ENCODE measurements at regions not wholly inside any gene's neighbourhood (a gene's known extent, or its start where the extent isn't known, plus 50 kb on each side); places are given as distances from the start of the nearest gene placed in this dataset.
"Not testable (repeated sequence)": the region's sequence is repeated elsewhere in the genome, so short reads cannot be mapped to it uniquely, and the experiment has no call there.

DNA sequence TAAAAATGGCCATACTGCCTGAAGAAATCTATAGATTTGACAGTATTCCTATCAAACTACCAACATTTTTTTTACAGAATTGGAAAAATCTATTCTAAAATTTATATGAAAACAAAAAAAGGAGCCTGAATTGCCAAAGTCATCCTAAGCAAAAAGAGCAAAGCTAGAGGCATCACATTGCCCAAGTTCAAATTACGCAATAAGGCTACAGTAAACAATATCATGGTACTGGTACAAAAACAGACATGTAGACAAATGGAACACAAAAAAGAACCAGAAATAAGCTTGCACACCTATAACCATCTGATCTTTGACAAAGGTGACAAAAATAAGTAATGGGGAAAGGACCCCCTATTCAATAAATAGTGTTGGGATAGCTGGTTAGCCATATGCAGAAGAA is 50.2 kb upstream of the THSD7B start:
- DNase-seq (no peak), ATAC-seq (ENCODE audit: low read depth in 2 of 2) (no peak)
- Mint-ChIP-seq H3K36me3 (no peaks in the 10 kb centered on the region), H3K27ac (no peak overlapping the region), H3K27me3 (peaks cover 0 to 12% (median 4%) of the 10 kb centered on the region in 3 donors), H3K9me3 (peaks cover 0 to 16% (median 4%) of the 10 kb centered on the region in 7 donors), H3K4me1 (no peaks in the 10 kb centered on the region), H3K4me3 (no peak overlapping the region)

DNA sequence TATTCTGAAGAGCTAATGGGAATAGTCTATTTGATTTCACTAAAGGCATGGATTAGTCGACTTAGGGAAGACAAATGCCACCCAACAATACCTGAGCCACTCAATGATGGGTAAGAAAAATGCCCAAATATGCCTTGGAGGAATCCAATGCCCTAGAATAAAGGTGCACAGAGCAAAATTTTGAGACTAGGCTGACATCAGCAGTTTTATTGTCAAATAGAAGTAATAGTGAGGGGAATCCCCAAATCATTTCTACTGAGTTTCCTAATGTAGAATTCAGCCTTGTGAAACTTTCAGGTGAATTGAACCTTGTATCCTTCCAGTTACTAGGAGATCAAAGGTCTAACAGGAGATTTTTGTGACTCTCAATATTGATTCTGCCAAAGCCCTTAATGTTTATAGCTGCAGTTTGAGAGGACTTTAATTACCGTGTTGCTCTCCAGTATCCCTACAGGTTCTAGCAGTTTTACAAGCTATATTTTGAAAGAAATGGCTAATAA is 50.8 kb upstream of the THSD7B start:
- ATAC-seq (ENCODE audit: low read depth in 2 of 2): no peak
- Mint-ChIP-seq H3K27ac (no peak overlapping the region), H3K4me1 (no peaks in the 10 kb centered on the region), H3K4me3 (no peak overlapping the region), H3K9me3 (peaks cover 0 to 16% (median 4%) of the 10 kb centered on the region in 7 donors), H3K27me3 (peaks cover 0 to 12% (median 4%) of the 10 kb centered on the region in 3 donors), H3K36me3 (no peaks in the 10 kb centered on the region)
- DNase-seq: no peak

DNA sequence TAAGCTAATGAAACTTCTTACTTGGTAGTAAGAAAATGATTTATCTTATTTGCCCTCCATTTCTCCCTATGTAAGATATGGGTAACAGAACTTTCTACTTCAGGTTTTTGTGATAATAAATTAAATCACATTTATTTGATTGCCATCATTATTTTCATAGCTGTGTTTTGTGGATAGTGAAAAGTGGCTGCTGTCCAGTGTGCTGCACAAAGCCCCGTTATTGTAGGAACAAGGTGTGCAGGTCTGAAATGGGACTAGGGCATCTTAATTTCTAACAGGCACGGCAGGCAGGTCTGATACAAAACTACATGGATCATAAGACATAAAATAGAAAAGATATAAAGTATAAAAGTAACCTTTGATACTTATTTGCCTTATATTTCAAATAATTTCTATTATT is 51.6 kb upstream of the THSD7B start:
- no peak overlapping the region for H3K27ac Mint-ChIP-seq
- H3K9me3 Mint-ChIP-seq: peaks cover 0 to 16% (median 4%) of the 10 kb centered on the region in 7 donors
- no peaks in the 10 kb centered on the region for H3K4me1 Mint-ChIP-seq
- no peaks in the 10 kb centered on the region for H3K36me3 Mint-ChIP-seq
- H3K4me3 Mint-ChIP-seq: no peak overlapping the region
- no peak for ATAC-seq (ENCODE audit: low read depth in 2 of 2)
- DNase-seq: no peak
- H3K27me3 Mint-ChIP-seq: peaks cover 0 to 12% (median 4%) of the 10 kb centered on the region in 3 donors

DNA sequence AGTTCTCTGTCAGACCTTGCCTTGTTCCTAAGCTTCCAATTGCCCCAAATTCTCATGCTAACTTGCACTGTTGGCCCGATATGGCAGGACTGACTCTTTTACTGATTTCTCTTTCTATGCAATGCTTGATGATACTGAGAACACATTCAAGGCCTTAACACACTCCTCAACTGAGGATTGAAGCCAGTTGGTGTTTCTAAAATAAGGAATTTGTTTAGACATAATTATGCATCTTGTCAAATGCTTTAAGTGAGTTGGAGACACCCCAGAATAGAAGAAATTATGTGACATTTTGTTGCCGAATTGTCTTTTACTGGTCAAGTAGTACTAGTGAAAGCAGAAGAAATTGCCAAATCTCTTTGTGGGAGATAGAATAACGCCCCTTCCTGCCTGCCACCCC is 60.0 kb upstream of the THSD7B start:
- H3K4me1 Mint-ChIP-seq: no peaks in the 10 kb centered on the region
- no peak for DNase-seq
- H3K4me3 Mint-ChIP-seq: no peak overlapping the region
- no peak for ATAC-seq (ENCODE audit: low read depth in 2 of 2)
- H3K36me3 Mint-ChIP-seq: no peaks in the 10 kb centered on the region
- no peaks in the 10 kb centered on the region for H3K27me3 Mint-ChIP-seq
- peaks cover under 1 to 21% (median 5%) of the 10 kb centered on the region in 7 donors for H3K9me3 Mint-ChIP-seq
- no peak overlapping the region for H3K27ac Mint-ChIP-seq

DNA sequence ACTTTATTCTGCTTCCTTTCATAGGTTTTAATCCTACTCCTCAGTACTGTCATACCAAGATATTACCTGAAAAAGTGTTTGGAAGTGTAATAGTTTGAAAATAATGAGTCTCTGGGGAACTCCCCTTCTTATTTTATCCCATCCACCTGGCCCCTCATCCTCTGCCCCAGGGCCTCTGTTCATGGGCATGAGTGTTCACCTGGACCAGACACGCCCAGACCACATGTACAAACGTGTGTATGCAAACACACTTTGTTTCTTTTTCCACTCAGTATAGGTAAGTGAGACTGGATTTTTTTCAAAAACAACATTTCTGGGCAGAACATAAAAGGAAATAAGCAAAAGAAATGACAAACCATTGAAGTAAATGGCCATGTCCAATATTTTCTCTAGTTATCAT is 62.1 kb upstream of the THSD7B start:
- Mint-ChIP-seq H3K27ac (no peak overlapping the region), H3K4me1 (no peaks in the 10 kb centered on the region), H3K9me3 (peaks cover 4 to 25% (median 7%) of the 10 kb centered on the region in 7 donors), H3K4me3 (no peak overlapping the region), H3K27me3 (no peaks in the 10 kb centered on the region), H3K36me3 (no peaks in the 10 kb centered on the region)
- DNase-seq (no peak), ATAC-seq (ENCODE audit: low read depth in 2 of 2) (no peak)

DNA sequence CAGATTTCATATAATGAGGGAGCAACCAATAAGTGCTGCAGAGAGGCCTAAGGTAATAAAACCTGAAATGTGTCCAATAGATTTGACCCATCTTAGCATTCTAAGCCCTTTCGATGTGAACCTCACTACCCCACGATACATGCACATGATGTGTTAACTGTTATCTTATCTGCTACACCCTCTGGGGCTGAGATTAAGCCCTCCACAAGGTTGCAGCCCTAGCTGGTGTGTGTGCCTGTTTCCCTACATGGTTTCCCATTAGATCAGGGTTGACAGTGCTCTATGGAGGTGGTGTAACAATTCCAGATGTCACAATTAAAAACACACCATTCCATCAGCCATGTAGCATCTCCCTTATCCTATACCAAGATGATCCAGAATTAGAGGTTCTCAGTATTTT is 68.9 kb upstream of the THSD7B start:
- H3K27ac Mint-ChIP-seq: peak overlapping the region in 1 of 6 donors; percentile 75
- H3K36me3 Mint-ChIP-seq: no peaks in the 10 kb centered on the region
- ATAC-seq (ENCODE audit: low read depth in 2 of 2): no peak
- no peak overlapping the region for H3K4me3 Mint-ChIP-seq
- no peaks in the 10 kb centered on the region for H3K4me1 Mint-ChIP-seq
- peaks cover 0 to 7% (median 5%) of the 10 kb centered on the region in 3 donors for H3K27me3 Mint-ChIP-seq
- peaks cover 4 to 14% (median 8%) of the 10 kb centered on the region in 7 donors for H3K9me3 Mint-ChIP-seq
- no peak for DNase-seq

DNA sequence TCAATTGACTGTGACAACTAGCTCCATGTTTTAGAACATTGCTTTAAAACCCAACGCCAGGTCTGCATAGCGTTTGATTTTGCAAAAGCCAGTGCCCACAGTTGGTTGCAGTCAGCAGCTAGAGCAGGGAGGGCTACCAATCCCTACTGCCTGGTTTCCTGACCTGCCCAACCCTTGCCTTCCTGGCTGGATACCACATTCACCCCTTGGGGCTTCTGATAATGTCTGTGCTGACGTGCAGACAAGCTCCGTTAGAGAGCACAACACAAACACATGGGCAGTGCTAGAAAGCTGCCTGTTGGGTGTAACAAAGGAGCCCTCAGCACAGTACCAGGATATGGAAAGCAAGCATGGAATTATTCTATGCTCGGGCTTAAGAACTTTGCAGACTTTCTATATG is 71.4 kb upstream of the THSD7B start:
- Mint-ChIP-seq H3K36me3 (no peaks in the 10 kb centered on the region), H3K27me3 (peaks cover 0 to 7% (median 5%) of the 10 kb centered on the region in 3 donors), H3K4me1 (no peaks in the 10 kb centered on the region), H3K27ac (no peak overlapping the region), H3K4me3 (no peak overlapping the region), H3K9me3 (peaks cover 3 to 21% (median 11%) of the 10 kb centered on the region in 7 donors)
- DNase-seq (no peak), ATAC-seq (ENCODE audit: low read depth in 2 of 2) (no peak)

DNA sequence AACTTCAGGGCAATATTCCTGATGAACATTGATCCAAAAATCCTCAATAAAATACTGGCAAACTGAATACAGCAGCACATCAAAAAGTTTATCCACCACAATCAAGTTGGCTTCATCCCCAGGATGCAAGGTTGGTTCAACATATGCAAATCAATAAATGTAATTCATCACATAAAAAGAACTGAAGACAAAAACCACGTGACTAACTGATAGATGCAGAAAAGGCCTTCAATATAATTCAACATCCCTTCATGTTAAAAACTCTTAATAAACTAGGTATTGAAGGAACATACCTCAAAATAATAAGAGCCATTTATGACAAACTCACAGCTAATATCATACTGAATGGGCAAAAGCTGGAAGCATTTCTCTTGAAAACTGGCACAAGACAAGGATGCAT is 85.3 kb upstream of the THSD7B start:
- H3K36me3 Mint-ChIP-seq; ATAC-seq (ENCODE audit: low read depth in 2 of 2); H3K27ac Mint-ChIP-seq; H3K27me3 Mint-ChIP-seq; H3K4me3 Mint-ChIP-seq; DNase-seq; H3K4me1 Mint-ChIP-seq: not testable (repeated sequence)
- peaks cover 2 to 33% (median 5%) of the 10 kb centered on the region in 7 donors for H3K9me3 Mint-ChIP-seq

DNA sequence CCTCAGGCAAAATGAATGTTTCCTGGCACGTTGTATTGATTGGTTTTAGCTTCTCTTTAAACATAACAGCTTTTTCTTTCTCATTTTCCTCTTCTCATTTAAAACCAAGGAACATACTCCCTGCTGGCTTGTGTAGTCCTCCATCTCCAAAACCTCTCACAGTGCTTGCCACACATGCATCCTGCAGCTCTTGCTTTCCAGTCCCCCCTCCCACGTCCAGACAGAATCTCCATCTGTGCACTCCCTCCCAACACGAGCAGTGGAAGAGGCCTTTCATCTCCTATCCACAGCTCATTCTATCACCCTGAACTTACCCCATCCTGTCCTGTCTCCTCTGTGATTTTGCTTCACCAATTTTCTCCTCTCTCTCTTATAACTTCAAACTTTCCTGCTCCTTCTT is 99.6 kb upstream of the THSD7B start:
- Mint-ChIP-seq H3K27ac (no peak overlapping the region), H3K4me3 (no peak overlapping the region), H3K4me1 (no peaks in the 10 kb centered on the region), H3K27me3 (peaks cover 0 to 10% (median 8%) of the 10 kb centered on the region in 3 donors), H3K9me3 (peaks cover 0 to 5% (median 0%) of the 10 kb centered on the region in 7 donors), H3K36me3 (no peaks in the 10 kb centered on the region)
- DNase-seq (no peak), ATAC-seq (ENCODE audit: low read depth in 2 of 2) (no peak)

DNA sequence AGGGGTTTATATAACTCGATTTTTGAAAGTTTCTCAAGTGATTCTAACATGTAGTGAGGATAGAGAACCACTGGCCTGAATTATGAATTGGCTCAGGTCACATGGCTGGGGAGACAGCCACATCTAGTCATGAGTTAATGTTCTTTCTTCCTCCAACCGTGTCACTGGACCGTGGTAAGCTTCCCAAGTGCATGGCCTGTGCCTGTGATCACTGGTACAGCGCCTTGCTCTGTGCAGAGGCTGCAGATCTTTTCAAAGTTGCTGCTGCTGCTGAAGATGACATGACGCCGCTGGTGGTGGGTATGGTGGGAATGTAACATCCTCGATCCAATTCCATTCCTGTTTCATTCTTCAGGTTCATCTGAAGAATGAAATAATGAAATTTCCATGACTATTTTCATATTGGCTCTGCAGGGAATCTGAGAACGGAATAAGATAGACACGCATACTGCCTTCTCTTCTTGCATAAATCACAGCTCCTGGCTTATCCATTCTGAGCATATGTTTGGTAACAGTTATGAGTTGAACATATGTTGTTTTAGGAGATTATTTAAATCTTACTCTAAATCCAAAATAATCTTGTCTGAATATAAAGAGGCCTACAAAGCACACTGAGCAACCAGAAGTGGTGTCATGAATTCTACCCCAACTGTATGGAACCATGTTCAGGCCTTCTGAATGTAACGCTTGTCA is 100.5 kb upstream of the THSD7B start:
- Mint-ChIP-seq H3K36me3 (no peaks in the 10 kb centered on the region), H3K4me3 (no peak overlapping the region), H3K27ac (no peak overlapping the region), H3K4me1 (no peaks in the 10 kb centered on the region), H3K27me3 (peaks cover 0 to 5% (median 4%) of the 10 kb centered on the region in 3 donors), H3K9me3 (peaks cover 0 to 1% (median 0%) of the 10 kb centered on the region in 7 donors)
- ATAC-seq (ENCODE audit: low read depth in 2 of 2) (no peak), DNase-seq (no peak)

DNA sequence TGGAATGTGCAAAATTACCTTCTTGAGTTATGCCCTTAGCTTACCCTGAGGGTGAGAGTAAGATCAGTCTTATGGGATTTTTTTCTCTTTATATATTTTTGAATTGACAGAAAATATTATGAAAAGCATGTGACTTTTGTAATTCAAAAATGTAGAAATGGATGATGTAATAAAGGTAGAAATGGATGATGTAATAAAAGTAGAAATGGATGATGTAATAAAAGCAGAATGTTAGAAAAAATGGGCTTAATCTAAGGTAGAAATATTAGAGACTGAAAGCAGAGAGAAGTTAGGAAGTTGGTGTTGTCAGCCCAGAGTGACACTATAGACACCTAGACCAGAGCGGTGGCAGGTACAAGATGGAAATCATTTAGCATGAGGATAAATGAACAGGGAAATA is 107.1 kb upstream of the THSD7B start:
- DNase-seq (no peak), ATAC-seq (ENCODE audit: low read depth in 2 of 2) (no peak)
- Mint-ChIP-seq H3K27ac (no peak overlapping the region), H3K27me3 (peaks cover 4 to 17% (median 10%) of the 10 kb centered on the region in 3 donors), H3K4me1 (no peaks in the 10 kb centered on the region), H3K36me3 (no peaks in the 10 kb centered on the region), H3K4me3 (no peak overlapping the region), H3K9me3 (peaks cover 0 to 3% (median 0%) of the 10 kb centered on the region in 7 donors)

DNA sequence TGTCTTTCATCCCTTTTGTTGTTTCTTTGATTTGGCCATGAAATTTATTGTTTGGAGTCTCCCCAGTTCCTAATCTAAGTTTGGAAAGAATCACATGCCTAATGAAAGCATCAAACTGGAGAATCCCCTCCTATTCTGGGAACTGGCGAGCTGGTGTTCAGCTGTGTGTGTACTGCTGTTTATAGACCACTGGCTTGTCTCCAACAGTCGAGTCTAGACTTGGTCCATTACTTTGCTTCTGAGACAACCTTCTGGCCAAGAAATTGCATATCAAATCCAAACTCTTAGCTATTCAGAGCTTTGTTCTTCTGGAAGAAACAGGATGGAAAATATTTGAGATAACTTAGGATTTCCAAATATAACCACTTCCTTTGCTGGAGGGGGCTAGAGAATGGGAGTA is 111.5 kb upstream of the THSD7B start:
- H3K4me1 Mint-ChIP-seq: no peaks in the 10 kb centered on the region
- no peaks in the 10 kb centered on the region for H3K36me3 Mint-ChIP-seq
- peaks cover 0 to 3% (median 0%) of the 10 kb centered on the region in 7 donors for H3K9me3 Mint-ChIP-seq
- no peak overlapping the region for H3K27ac Mint-ChIP-seq
- peaks cover 9 to 21% (median 10%) of the 10 kb centered on the region in 3 donors for H3K27me3 Mint-ChIP-seq
- DNase-seq: no peak
- ATAC-seq (ENCODE audit: low read depth in 2 of 2): no peak
- no peak overlapping the region for H3K4me3 Mint-ChIP-seq

DNA sequence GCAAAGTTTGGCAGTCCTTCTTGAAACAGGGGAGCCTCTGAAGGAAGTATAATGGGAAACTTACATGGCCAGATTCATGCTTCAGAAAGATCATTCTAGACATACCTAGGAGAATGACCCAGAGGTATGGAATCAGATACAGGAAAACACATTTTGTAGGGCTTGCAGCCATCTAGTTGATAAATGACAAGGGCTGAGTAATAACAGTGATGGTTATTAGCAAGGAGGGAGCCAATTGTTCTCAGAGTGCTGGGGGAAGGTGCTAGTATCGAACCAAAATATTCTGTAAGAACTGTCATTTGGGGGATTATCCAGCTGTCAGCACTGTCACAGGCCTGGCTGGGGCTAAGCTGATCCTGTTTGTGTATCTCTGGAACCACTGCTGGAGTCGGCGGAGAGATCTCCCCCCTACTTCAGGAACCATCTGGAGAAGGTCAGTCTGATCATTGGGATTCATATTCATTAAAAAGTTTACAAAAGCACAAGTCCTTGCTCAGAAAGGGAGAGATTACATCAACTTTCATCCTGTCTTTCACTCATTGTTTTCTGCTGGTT is 113.8 kb upstream of the THSD7B start:
- Mint-ChIP-seq H3K27ac (no peak overlapping the region), H3K36me3 (no peaks in the 10 kb centered on the region), H3K4me3 (no peak overlapping the region), H3K9me3 (peaks cover 0 to 3% (median 0%) of the 10 kb centered on the region in 7 donors), H3K27me3 (peaks cover 5 to 23% (median 22%) of the 10 kb centered on the region in 3 donors), H3K4me1 (no peaks in the 10 kb centered on the region)
- DNase-seq (no peak), ATAC-seq (ENCODE audit: low read depth in 2 of 2) (no peak)

DNA sequence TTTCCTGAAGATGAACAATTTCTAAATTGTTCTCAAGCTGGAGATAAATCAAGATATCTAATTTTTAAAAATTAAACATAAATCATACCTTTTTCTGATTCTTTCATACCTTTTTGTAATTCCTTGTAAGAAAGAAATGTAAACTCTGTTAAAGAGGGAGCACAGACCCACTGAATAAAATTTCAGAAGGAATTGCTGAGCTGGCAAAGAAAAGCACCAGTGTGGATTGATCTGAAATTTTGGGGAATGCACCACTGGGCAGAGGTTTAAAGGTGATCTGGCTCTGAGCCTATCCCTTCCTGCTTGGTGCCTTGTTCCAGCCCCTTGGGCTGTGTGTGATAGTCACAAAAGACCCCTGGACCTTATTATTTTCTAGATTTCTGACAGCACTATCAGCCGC is 118.3 kb upstream of the THSD7B start:
- H3K27me3 Mint-ChIP-seq: peaks cover 14 to 17% (median 15%) of the 10 kb centered on the region in 3 donors
- H3K4me1 Mint-ChIP-seq: no peaks in the 10 kb centered on the region
- H3K4me3 Mint-ChIP-seq: no peak overlapping the region
- H3K9me3 Mint-ChIP-seq: peaks cover 0 to 2% (median 0%) of the 10 kb centered on the region in 7 donors
- no peaks in the 10 kb centered on the region for H3K36me3 Mint-ChIP-seq
- ATAC-seq (ENCODE audit: low read depth in 2 of 2) (no peak), DNase-seq (no peak)
- no peak overlapping the region for H3K27ac Mint-ChIP-seq

Measured in naive B cell (primary cell).